ENCODE measurements at regions not wholly inside any gene's neighbourhood (a gene's known extent, or its start where the extent isn't known, plus 50 kb on each side); places are given as distances from the start of the nearest gene placed in this dataset.

DNA sequence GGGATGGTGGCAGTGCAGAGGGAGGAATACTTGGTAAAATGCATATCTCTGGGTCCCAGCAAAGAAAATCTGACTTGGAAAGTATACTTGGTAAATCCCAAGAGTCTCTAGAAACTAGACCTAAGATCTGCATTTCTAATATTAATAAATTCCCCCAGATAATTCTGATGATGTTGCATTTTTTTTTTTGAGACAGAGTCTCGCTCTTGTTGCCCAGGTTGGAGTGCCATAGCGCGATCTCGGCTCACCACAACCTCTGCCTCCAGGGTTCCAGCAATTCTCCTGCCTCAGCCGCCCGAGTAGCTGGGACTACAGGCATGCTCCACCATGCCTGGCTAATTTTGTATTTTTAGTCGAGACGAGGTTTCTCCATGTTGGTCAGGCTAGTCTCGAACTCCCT is 97.9 kb upstream of the ANK3 start:
- H3K36me3 ChIP-seq, result no peaks in the 10 kb centered on the region
- DNase-seq, result no peak
- peaks cover 3% of the 10 kb centered on the region for H3K9me3 ChIP-seq (ENCODE audit: severe bottlenecking)
- no peaks in the 10 kb centered on the region for H3K27me3 ChIP-seq (ENCODE audit: insufficient read depth, low read depth, severe bottlenecking)
- no peak overlapping the region for H3K4me3 ChIP-seq (ENCODE audit: low read depth, low read length)
- TF ChIP-seq, protein P1, sequence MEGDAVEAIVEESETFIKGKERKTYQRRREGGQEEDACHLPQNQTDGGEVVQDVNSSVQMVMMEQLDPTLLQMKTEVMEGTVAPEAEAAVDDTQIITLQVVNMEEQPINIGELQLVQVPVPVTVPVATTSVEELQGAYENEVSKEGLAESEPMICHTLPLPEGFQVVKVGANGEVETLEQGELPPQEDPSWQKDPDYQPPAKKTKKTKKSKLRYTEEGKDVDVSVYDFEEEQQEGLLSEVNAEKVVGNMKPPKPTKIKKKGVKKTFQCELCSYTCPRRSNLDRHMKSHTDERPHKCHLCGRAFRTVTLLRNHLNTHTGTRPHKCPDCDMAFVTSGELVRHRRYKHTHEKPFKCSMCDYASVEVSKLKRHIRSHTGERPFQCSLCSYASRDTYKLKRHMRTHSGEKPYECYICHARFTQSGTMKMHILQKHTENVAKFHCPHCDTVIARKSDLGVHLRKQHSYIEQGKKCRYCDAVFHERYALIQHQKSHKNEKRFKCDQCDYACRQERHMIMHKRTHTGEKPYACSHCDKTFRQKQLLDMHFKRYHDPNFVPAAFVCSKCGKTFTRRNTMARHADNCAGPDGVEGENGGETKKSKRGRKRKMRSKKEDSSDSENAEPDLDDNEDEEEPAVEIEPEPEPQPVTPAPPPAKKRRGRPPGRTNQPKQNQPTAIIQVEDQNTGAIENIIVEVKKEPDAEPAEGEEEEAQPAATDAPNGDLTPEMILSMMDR (IDR thresholded peaks at IDR 0.05; ENCODE audit: low read depth, low read length), result no peak
- H3K27ac ChIP-seq, result no peak overlapping the region

- peaks cover 3% of the 10 kb centered on the region for H3K9me3 ChIP-seq (ENCODE audit: severe bottlenecking)
- TF ChIP-seq, protein P1 (IDR thresholded peaks at IDR 0.05; ENCODE audit: low read depth, low read length), result no peak
- H3K36me3 ChIP-seq, result no peaks in the 10 kb centered on the region
- H3K27ac ChIP-seq, result no peak overlapping the region
- no peak for DNase-seq
- no peaks in the 10 kb centered on the region for H3K27me3 ChIP-seq (ENCODE audit: insufficient read depth, low read depth, severe bottlenecking)
- no peak overlapping the region for H3K4me3 ChIP-seq (ENCODE audit: low read depth, low read length)
Measured at GRCh38 chr10:60485025-60485424, 95.3 kb upstream of the ANK3 start.

- H3K27me3 ChIP-seq (ENCODE audit: insufficient read depth, low read depth, severe bottlenecking), result no peaks in the 10 kb centered on the region
Measured at GRCh38 chr10:60480865-60481563, 91.3 kb upstream of the ANK3 start.

DNA sequence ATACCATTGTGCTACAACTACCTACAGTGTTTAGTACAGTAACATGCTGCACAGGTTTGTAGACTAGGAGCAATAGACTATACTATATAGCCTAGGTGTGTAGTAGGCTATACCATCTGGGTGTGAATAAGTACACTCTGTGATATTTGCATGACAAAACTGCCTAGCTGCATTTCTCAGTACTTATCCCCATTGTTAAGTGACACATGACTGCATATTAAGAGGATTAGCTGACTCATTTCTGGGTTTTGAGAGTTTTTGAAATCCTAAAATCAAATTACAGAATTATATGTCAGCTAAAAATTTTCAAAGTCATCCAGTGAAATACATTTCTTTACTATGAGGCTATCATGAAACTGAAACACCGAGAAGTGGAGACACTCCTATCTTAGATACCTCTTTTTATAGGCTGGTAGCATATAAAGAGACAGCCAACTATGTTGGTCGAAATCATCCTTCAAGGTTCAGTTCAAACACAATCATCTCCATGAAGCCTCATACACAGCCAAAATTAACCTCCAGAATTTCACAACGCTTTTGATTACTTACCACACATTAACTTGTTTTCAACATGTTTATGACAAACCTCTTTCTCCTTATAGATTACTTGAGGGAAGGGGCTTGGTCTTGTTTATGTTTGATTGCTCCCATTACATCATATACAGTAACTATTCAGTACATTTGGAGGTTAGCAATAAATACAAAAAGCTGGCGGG is 89.8 kb upstream of the ANK3 start:
- Histone ChIP-seq H3K27me3 (ENCODE audit: insufficient read depth, low read depth, severe bottlenecking) (no peaks in the 10 kb centered on the region), H3K27ac (no peak overlapping the region), H3K4me3 (ENCODE audit: low read depth, low read length) (no peak overlapping the region), H3K9me3 (ENCODE audit: severe bottlenecking) (no peaks in the 10 kb centered on the region), H3K36me3 (no peaks in the 10 kb centered on the region)
- DNase-seq, result no peak
- TF ChIP-seq, protein P1 (IDR thresholded peaks at IDR 0.05; ENCODE audit: low read depth, low read length), result no peak

More at GRCh38 chr10:60480865-60481563, 91.3 kb upstream of the ANK3 start:
- no peak for DNase-seq
- Histone ChIP-seq H3K36me3 (no peaks in the 10 kb centered on the region), H3K9me3 (ENCODE audit: severe bottlenecking) (no peaks in the 10 kb centered on the region), H3K4me3 (ENCODE audit: low read depth, low read length) (no peak overlapping the region), H3K27ac (no peak overlapping the region)
- TF ChIP-seq, protein P1 (IDR thresholded peaks at IDR 0.05; ENCODE audit: low read depth, low read length), result no peak

- no peak overlapping the region for H3K27ac ChIP-seq
- no peaks in the 10 kb centered on the region for H3K9me3 ChIP-seq (ENCODE audit: severe bottlenecking)
- H3K36me3 ChIP-seq, result no peaks in the 10 kb centered on the region
- TF ChIP-seq, protein P1 (IDR thresholded peaks at IDR 0.05; ENCODE audit: low read depth, low read length), result no peak
- no peaks in the 10 kb centered on the region for H3K27me3 ChIP-seq (ENCODE audit: insufficient read depth, low read depth, severe bottlenecking)
- DNase-seq, result no peak
- H3K4me3 ChIP-seq (ENCODE audit: low read depth, low read length), result no peak overlapping the region
Measured at GRCh38 chr10:60476451-60476850, 86.8 kb upstream of the ANK3 start.
